B cell (primary cell): ENCODE measurements at regions not wholly inside any gene's neighbourhood (a gene's known extent, or its start where the extent isn't known, plus 50 kb on each side); places are given as distances from the start of the nearest gene placed in this dataset.

ENCODE experiments used
- ATAC-seq: fragments of 200-7000 bp; cut with Tn5 transposase; one replicate; pipeline ENCODE4 v1.10.0; 2021; ENCODE audit warnings: low read depth, mild to moderate bottlenecking, moderate number of reproducible peaks, moderate library complexity
- CTCF ChIA-PET: fragments of 350-600 bp; sonication (Branson Sonifier 250); formaldehyde crosslinking; loops from one replicate; lab custom pipeline; 2021; ENCODE audit warnings: antibody characterized with exemption, inconsistent platforms; lab: Charles Lee
- POLR2A ChIA-PET: fragments of 350-600 bp; sonication (Branson Sonifier 250); formaldehyde crosslinking; loops from one replicate; lab custom pipeline; 2021; ENCODE audit warnings: antibody characterized with exemption; lab: Charles Lee
- DNase-seq: peaks from one replicate; pipeline ENCODE4 v3.0.0; 2013
- H2AFZ ChIP-seq: 2 replicates; pipeline ENCODE4 v1.6.1; 2012; ENCODE audit warnings: mild to moderate bottlenecking, low read depth, low read length; ENCODE audit not compliant: insufficient read depth, poor library complexity, severe bottlenecking
- H3K27ac ChIP-seq, 2 donors: 1 replicate in 1 of 2; 2 replicates in 1 of 2; pipeline ENCODE4 v1.5.1; 2012 to 2013; ENCODE audit warnings: low read length in 2 of 2, mild to moderate bottlenecking in 2 of 2, moderate library complexity in 1 of 2
- H3K27me3 ChIP-seq, 4 experiments: fragments of 200-600 bp in 1 of 4; sonication (generic) in 1 of 4; replicated peaks in 1 of 4; 1 replicate in 2 of 4; 2 replicates in 2 of 4; pipeline versions ENCODE4 v1.6.1 to v1.7.0; 2013 to 2016; ENCODE audit warnings: low read length in 3 of 4, mild to moderate bottlenecking in 2 of 4, mixed read lengths in 1 of 4, moderate library complexity in 1 of 4; ENCODE audit not compliant: insufficient read depth in 4 of 4, control insufficient read depth in 3 of 4; ENCODE audit errors: control extremely low read depth in 1 of 4
- H3K36me3 ChIP-seq, 2 experiments: replicated peaks in 1 of 2; 1 replicate in 1 of 2; 2 replicates in 1 of 2; pipeline versions ENCODE4 v1.6.1 to v1.7.1; 2013; ENCODE audit warnings: low read length in 1 of 2; ENCODE audit not compliant: insufficient read depth in 2 of 2, control insufficient read depth in 1 of 2; ENCODE audit errors: control extremely low read depth in 1 of 2, extremely low read depth in 1 of 2
- H3K4me1 ChIP-seq, 2 donors: fragments of 200-600 bp in 1 of 2; sonication (generic) in 1 of 2; 1 replicate in 1 of 2; 2 replicates in 1 of 2; pipeline versions ENCODE4 v1.5.1 to v1.6.1; 2013 to 2017; ENCODE audit warnings: low read length in 2 of 2; ENCODE audit not compliant: control insufficient read depth in 2 of 2, insufficient read depth in 2 of 2
- H3K4me2 ChIP-seq: replicated peaks from 2 replicates; pipeline ENCODE3; 2012; ENCODE audit warnings: mild to moderate bottlenecking, low read depth, low read length; ENCODE audit not compliant: poor library complexity, severe bottlenecking
- H3K4me3 ChIP-seq, 5 experiments: fragments of 200-600 bp in 1 of 5; sonication (generic) in 1 of 5; 1 replicate in 3 of 5; 2 replicates in 2 of 5; pipeline versions ENCODE4 v1.5.1 to v1.7.0; 2011 to 2016; ENCODE audit warnings: low read length in 4 of 5, mild to moderate bottlenecking in 4 of 5, low read depth in 2 of 5, control low read depth in 1 of 5, moderate library complexity in 1 of 5; ENCODE audit not compliant: insufficient read depth in 1 of 5; ENCODE audit errors: control extremely low read depth in 1 of 5, extremely low read depth in 1 of 5
- H3K79me2 ChIP-seq: fragments of 200-600 bp; sonication (generic); one replicate; pipeline ENCODE4 v1.6.0; 2016; ENCODE audit warnings: low read length; ENCODE audit not compliant: control insufficient read depth, insufficient read depth
- H3K9ac ChIP-seq: fragments of 200-600 bp; sonication (generic); 2 replicates; pipeline ENCODE4 v1.6.1; 2017; ENCODE audit warnings: mild to moderate bottlenecking, low read length, moderate library complexity
- H3K9me3 ChIP-seq, 3 donors: one replicate each; pipeline versions ENCODE4 v1.6.1 to v1.7.1; 2013; ENCODE audit warnings: low read length in 2 of 3; ENCODE audit not compliant: control insufficient read depth in 2 of 3, insufficient read depth in 1 of 3; ENCODE audit errors: control extremely low read depth in 1 of 3
- H4K20me1 ChIP-seq: 2 replicates; pipeline ENCODE4 v1.6.0; 2012; ENCODE audit warnings: mild to moderate bottlenecking, low read length; ENCODE audit not compliant: insufficient read depth, control insufficient read depth, poor library complexity, severe bottlenecking
- H3K27ac Mint-ChIP-seq: one replicate; pipeline ENCODE4 v1.8.0; 2021; ENCODE audit warnings: mixed read lengths
- H3K27me3 Mint-ChIP-seq: one replicate; pipeline ENCODE4 v1.8.0; 2021; ENCODE audit warnings: mixed read lengths
- H3K4me1 Mint-ChIP-seq: one replicate; pipeline ENCODE4 v1.8.0; 2021; ENCODE audit warnings: mixed read lengths
- H3K4me3 Mint-ChIP-seq: one replicate; pipeline ENCODE4 v1.8.0; 2021; ENCODE audit warnings: mixed read lengths
- H3K9me3 Mint-ChIP-seq: one replicate; pipeline ENCODE4 v1.8.0; 2022; ENCODE audit warnings: mixed read lengths; ENCODE audit not compliant: insufficient read depth
- CTCF ChIP-seq: fragments of 200-600 bp; IDR thresholded peaks from one replicate; pipeline ENCODE4 v1.8.0; 2022; ENCODE audit warnings: antibody characterized with exemption, mild to moderate bottlenecking
- EZH2 ChIP-seq: IDR thresholded peaks from 2 replicates; pipeline ENCODE4 v1.6.1; 2012; ENCODE audit warnings: borderline replicate concordance, low read depth, mild to moderate bottlenecking, moderate library complexity, low read length; ENCODE audit not compliant: insufficient read depth, poor library complexity, severe bottlenecking
- WGBS: methylation state at CpG from one replicate; pipeline ENCODE4 v1.1.5; 2013; ENCODE audit warnings: missing lambda C conversion rate; ENCODE audit not compliant: insufficient coverage; 5-methylcytosine and 5-hydroxymethylcytosine counted together
- intact Hi-C: fragments of 100-400 bp; cut with micrococcal nuclease; formaldehyde crosslinking; loops from one replicate; pipeline ENCODE4 v1.10.0; 2022

GRCh38 chr4:145252190-145252589 lies 71.8 kb upstream of the OTUD4 start:
- DNase-seq = no peak
- no peaks in the 10 kb centered on the region for H3K36me3 ChIP-seq
- no peak overlapping the region for H3K4me3 Mint-ChIP-seq
- H3K4me1 Mint-ChIP-seq = no peaks in the 10 kb centered on the region
- no peaks in the 10 kb centered on the region for H4K20me1 ChIP-seq
- TF ChIP-seq CTCF (no peak), EZH2 (no peak)
- H3K4me3 ChIP-seq = no peak overlapping the region
- intact Hi-C loops = no loop called here
- H2AFZ ChIP-seq = no peak overlapping the region
- no peak overlapping the region for H3K27ac ChIP-seq
- no peak overlapping the region for H3K9ac ChIP-seq
- POLR2A ChIA-PET = no interaction called here
- no peaks in the 10 kb centered on the region for H3K79me2 ChIP-seq
- no peaks in the 10 kb centered on the region for H3K4me1 ChIP-seq
- peaks cover 0 to 6% (median 2%) of the 10 kb centered on the region in 4 experiments for H3K27me3 ChIP-seq
- H3K9me3 Mint-ChIP-seq = peaks cover 2% of the 10 kb centered on the region
- WGBS = no CpG with 5 or more reads among the region's 1 CpG
- no peaks in the 10 kb centered on the region for H3K9me3 ChIP-seq
- CTCF ChIA-PET = no interaction called here
- H3K27me3 Mint-ChIP-seq = peaks cover 27% of the 10 kb centered on the region
- ATAC-seq = no peak
- H3K27ac Mint-ChIP-seq = no peak overlapping the region
- H3K4me2 ChIP-seq = no peak overlapping the region

- no peaks in the 10 kb centered on the region for H4K20me1 ChIP-seq
- H3K4me1 ChIP-seq = no peaks in the 10 kb centered on the region
- peaks cover 27% of the 10 kb centered on the region for H3K27me3 Mint-ChIP-seq
- H3K4me2 ChIP-seq = no peak overlapping the region
- peaks cover 0 to 6% (median 2%) of the 10 kb centered on the region in 4 experiments for H3K27me3 ChIP-seq
- no peak overlapping the region for H3K27ac Mint-ChIP-seq
- H3K9me3 Mint-ChIP-seq = peaks cover 2% of the 10 kb centered on the region
- ATAC-seq (no peak), DNase-seq (no peak)
- CTCF ChIA-PET = no interaction called here
- H3K4me1 Mint-ChIP-seq = no peaks in the 10 kb centered on the region
- intact Hi-C loops = no loop called here
- no peak overlapping the region for H2AFZ ChIP-seq
- H3K36me3 ChIP-seq = no peaks in the 10 kb centered on the region
- TF ChIP-seq EZH2 (no peak), CTCF (no peak)
- H3K4me3 ChIP-seq = no peak overlapping the region
- no CpG with 5 or more reads among the region's 2 CpGs for WGBS
- no peak overlapping the region for H3K9ac ChIP-seq
- no peaks in the 10 kb centered on the region for H3K9me3 ChIP-seq
- POLR2A ChIA-PET = no interaction called here
- H3K79me2 ChIP-seq = no peaks in the 10 kb centered on the region
- no peak overlapping the region for H3K4me3 Mint-ChIP-seq
- no peak overlapping the region for H3K27ac ChIP-seq
Measured at GRCh38 chr4:145251391-145251790, 71.0 kb upstream of the OTUD4 start.
